Breast epithelium (tissue), 4 donors: ENCODE measurements at regions not wholly inside any gene's neighbourhood (a gene's known extent, or its start where the extent isn't known, plus 50 kb on each side); places are given as distances from the start of the nearest gene placed in this dataset.

Source experiments
- DNase-seq, 2 donors: peaks; one replicate each; pipeline ENCODE4 v3.0.0-alpha.2; 2019; ENCODE audit warnings: low spot score in 2 of 2
- H3K27ac ChIP-seq, 2 donors: fragments of 200-600 bp; sonication (generic) in 1 of 2; one replicate each; pipeline ENCODE4 v1.5.1; 2016 to 2019; ENCODE audit warnings: mild to moderate bottlenecking in 1 of 2
- H3K27me3 ChIP-seq, 2 donors: fragments of 200-600 bp; sonication (generic) in 1 of 2; one replicate each; pipeline versions ENCODE4 v1.5.1 to v1.6.0; 2017 to 2019; ENCODE audit warnings: control low read depth in 1 of 2, mild to moderate bottlenecking in 1 of 2
- H3K36me3 ChIP-seq: fragments of 200-600 bp; one replicate; pipeline ENCODE4 v1.5.1; 2019
- H3K4me1 ChIP-seq, 2 donors: fragments of 200-600 bp; sonication (generic); one replicate each; pipeline ENCODE4 v1.5.1; 2016 to 2019; ENCODE audit warnings: control low read depth in 1 of 2
- H3K4me3 ChIP-seq, 3 donors: fragments of 200-600 bp; sonication (generic); 1 replicate in 2 of 3; 2 replicates in 1 of 3; pipeline ENCODE4 v1.5.1; 2016 to 2019; ENCODE audit warnings: mild to moderate bottlenecking in 3 of 3, moderate library complexity in 2 of 3
- H3K9me3 ChIP-seq, 2 donors: fragments of 200-600 bp; sonication (generic) in 1 of 2; one replicate each; pipeline ENCODE4 v1.5.1; 2016 to 2019; ENCODE audit warnings: control low read depth in 1 of 2
- POLR2A ChIP-seq: fragments of 450-650 bp; IDR thresholded peaks from one replicate; pipeline ENCODE4 v1.6.1; 2016; ENCODE audit warnings: antibody characterized with exemption, mild to moderate bottlenecking, moderate library complexity
- POLR2AphosphoS5 ChIP-seq, 3 donors: sonication (generic); formaldehyde crosslinking; IDR thresholded peaks; one replicate each; pipeline ENCODE4 v1.6.1; 2017; ENCODE audit warnings: antibody characterized with exemption in 3 of 3
- intact Hi-C: fragments of 100-400 bp; cut with DNase I; formaldehyde crosslinking; loops from one replicate; pipeline ENCODE4 v1.15.1; 2023; ENCODE audit warnings: low total_unique reads
- TF ChIP-seq, protein P1 (sequence below), 3 donors: fragments of 450-650 bp; IDR thresholded peaks; one replicate each; pipeline ENCODE4 v1.5.1; 2016 to 2017; ENCODE audit warnings: antibody characterized with exemption in 3 of 3, mild to moderate bottlenecking in 3 of 3, moderate library complexity in 3 of 3

GRCh38 chr14:25929881-25930615, 667.8 kb downstream of the NOVA1 start:
- intact Hi-C loops = no loop called here
- Histone ChIP-seq H3K4me1 (no peaks in the 10 kb centered on the region), H3K9me3 (no peaks in the 10 kb centered on the region), H3K27me3 (no peaks in the 10 kb centered on the region), H3K27ac (no peak overlapping the region), H3K36me3 (no peaks in the 10 kb centered on the region), H3K4me3 (no peak overlapping the region)
- no peak for TF ChIP-seq POLR2AphosphoS5 (IDR thresholded peaks at IDR 0.05)
- no peak for TF ChIP-seq POLR2A
- TF ChIP-seq, protein P1, sequence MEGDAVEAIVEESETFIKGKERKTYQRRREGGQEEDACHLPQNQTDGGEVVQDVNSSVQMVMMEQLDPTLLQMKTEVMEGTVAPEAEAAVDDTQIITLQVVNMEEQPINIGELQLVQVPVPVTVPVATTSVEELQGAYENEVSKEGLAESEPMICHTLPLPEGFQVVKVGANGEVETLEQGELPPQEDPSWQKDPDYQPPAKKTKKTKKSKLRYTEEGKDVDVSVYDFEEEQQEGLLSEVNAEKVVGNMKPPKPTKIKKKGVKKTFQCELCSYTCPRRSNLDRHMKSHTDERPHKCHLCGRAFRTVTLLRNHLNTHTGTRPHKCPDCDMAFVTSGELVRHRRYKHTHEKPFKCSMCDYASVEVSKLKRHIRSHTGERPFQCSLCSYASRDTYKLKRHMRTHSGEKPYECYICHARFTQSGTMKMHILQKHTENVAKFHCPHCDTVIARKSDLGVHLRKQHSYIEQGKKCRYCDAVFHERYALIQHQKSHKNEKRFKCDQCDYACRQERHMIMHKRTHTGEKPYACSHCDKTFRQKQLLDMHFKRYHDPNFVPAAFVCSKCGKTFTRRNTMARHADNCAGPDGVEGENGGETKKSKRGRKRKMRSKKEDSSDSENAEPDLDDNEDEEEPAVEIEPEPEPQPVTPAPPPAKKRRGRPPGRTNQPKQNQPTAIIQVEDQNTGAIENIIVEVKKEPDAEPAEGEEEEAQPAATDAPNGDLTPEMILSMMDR (IDR thresholded peaks at IDR 0.05) = no peak
- no peak for DNase-seq

GRCh38 chr14:25911831-25912230, 686.0 kb downstream of the NOVA1 start:
- Histone ChIP-seq H3K27ac (no peak overlapping the region), H3K4me3 (no peak overlapping the region), H3K9me3 (no peaks in the 10 kb centered on the region), H3K27me3 (no peaks in the 10 kb centered on the region), H3K36me3 (no peaks in the 10 kb centered on the region), H3K4me1 (no peaks in the 10 kb centered on the region)
- DNase-seq = no peak
- TF ChIP-seq POLR2AphosphoS5 (IDR thresholded peaks at IDR 0.05) (no peak), POLR2A (no peak)
- TF ChIP-seq, protein P1 (IDR thresholded peaks at IDR 0.05) = no peak
- intact Hi-C loops = no loop called here

- H3K27ac ChIP-seq = no peak overlapping the region
- intact Hi-C loops = no loop called here
- TF ChIP-seq POLR2A = no peak
- TF ChIP-seq POLR2AphosphoS5 (IDR thresholded peaks at IDR 0.05) = no peak
- TF ChIP-seq, protein P1 (IDR thresholded peaks at IDR 0.05) = no peak
- H3K4me1 ChIP-seq = no peaks in the 10 kb centered on the region
- no peak overlapping the region for H3K4me3 ChIP-seq
- no peaks in the 10 kb centered on the region for H3K36me3 ChIP-seq
- DNase-seq = no peak
- no peaks in the 10 kb centered on the region for H3K27me3 ChIP-seq
- no peaks in the 10 kb centered on the region for H3K9me3 ChIP-seq
Observed at GRCh38 chr14:25909045-25909747, 688.6 kb downstream of the NOVA1 start.

DNA sequence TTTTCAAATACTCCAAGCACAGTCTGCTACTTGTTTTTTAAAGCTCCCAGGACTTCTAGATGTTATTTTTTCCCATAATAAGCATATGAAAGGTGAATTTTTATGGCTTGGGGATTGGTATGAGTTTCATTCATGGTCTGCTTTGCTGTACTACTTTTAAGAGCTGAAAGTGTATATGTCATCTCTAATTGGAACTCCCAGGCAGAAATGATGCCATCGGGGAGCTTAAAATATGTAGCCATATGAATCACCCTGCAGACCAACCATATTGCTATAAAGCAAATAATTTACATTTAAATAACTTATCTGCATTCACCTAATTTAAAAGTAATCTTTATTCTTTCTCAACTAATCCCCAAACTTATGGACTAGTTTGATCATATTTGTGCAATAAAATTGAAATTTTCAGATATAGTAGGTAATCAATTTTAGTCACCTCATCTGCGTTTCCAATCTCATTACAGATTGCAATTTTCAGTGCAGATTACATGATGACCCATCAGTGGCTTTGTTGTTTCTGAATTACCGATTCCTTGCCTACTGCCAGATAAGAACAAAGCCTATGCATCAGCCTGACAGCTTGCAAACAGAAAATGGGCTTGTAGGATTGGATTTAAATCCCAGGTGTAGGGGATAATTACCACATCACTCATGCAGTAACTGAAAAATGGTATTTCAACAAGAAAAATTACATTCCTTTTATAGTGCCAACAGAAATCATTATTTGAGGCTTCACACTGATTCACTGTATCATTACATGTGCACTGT, 689.4 kb downstream of the NOVA1 start:
- intact Hi-C loops = no loop called here
- Histone ChIP-seq H3K36me3 (no peaks in the 10 kb centered on the region), H3K9me3 (no peaks in the 10 kb centered on the region), H3K27me3 (no peaks in the 10 kb centered on the region), H3K27ac (no peak overlapping the region), H3K4me3 (no peak overlapping the region), H3K4me1 (no peaks in the 10 kb centered on the region)
- DNase-seq = no peak
- TF ChIP-seq POLR2AphosphoS5 (IDR thresholded peaks at IDR 0.05) = no peak
- TF ChIP-seq, protein P1 (IDR thresholded peaks at IDR 0.05) = no peak
- TF ChIP-seq POLR2A = no peak

DNA sequence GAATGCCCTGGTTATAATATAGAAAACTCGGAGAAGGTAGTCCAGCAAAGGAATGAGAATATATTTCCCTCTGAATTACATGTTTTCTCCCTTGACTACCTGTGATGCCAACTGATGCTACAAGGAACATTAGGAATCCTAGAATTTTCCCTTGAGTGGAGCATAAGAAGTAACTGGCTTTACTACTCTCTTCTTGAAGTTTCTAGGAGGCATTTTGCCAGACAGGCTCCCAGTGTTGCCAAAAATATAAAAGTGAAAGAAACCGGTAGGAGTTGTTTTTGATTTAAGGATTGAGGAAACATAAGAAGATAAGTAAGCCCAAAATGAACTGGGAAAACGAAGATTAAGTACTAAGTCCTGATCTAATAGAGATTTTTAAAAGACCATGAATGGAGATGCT, 693.4 kb downstream of the NOVA1 start:
- H3K27ac ChIP-seq = no peak overlapping the region
- no peaks in the 10 kb centered on the region for H3K9me3 ChIP-seq
- intact Hi-C loops = no loop called here
- H3K36me3 ChIP-seq = no peaks in the 10 kb centered on the region
- no peak overlapping the region for H3K4me3 ChIP-seq
- no peak for TF ChIP-seq POLR2A
- no peak for DNase-seq
- no peaks in the 10 kb centered on the region for H3K27me3 ChIP-seq
- no peaks in the 10 kb centered on the region for H3K4me1 ChIP-seq
